ENCODE measurements at regions not wholly inside any gene's neighbourhood (a gene's known extent, or its start where the extent isn't known, plus 50 kb on each side); places are given as distances from the start of the nearest gene placed in this dataset.

DNA sequence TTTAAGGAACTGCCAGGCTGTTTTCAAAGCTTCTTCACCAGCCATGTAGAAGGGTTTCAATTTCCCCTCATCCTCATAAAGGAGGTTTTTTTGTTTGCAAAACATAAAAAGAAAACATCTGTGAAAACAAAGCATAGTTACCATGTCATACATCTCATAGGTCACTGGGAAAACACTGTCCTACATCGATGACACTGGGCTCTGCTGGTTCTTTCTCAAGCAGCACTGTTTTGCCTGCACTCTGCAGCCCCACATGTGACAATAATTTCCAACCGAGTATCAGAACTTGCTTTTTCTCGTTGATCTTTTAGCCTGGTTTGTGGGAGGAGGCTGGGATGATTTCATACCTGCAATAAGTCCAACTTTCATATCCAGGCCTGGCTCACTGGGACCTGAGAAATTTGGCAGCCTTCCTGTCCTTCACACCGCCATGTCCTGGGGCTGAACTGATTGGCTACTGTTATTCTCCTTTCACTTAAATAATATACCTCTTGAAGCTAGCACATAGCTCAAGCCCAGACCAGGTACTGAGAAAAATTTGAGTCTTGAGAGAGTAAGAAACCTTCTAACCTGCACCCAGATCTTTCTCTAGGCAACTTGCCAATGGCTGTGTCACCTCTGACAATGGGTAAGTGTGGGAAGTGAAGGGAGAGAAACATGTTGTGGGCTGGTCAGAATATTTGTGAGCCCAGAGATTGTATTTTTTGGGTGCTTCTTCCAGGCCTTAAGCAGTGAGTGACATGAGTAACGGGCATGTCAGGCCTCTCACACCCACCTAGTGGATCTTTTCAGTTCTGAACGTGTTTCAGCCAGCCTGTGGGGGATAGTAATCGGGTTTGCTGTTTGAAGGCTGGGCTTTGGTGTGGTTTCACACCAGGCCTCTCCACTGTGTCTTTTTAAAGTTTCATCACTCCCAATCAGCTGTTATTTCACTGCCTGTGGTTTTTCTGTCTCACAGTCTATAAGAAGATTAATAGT is 502.8 kb downstream of the NTRK2 start:
- TF ChIP-seq, protein P1, sequence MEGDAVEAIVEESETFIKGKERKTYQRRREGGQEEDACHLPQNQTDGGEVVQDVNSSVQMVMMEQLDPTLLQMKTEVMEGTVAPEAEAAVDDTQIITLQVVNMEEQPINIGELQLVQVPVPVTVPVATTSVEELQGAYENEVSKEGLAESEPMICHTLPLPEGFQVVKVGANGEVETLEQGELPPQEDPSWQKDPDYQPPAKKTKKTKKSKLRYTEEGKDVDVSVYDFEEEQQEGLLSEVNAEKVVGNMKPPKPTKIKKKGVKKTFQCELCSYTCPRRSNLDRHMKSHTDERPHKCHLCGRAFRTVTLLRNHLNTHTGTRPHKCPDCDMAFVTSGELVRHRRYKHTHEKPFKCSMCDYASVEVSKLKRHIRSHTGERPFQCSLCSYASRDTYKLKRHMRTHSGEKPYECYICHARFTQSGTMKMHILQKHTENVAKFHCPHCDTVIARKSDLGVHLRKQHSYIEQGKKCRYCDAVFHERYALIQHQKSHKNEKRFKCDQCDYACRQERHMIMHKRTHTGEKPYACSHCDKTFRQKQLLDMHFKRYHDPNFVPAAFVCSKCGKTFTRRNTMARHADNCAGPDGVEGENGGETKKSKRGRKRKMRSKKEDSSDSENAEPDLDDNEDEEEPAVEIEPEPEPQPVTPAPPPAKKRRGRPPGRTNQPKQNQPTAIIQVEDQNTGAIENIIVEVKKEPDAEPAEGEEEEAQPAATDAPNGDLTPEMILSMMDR (IDR thresholded peaks at IDR 0.05) = no peak
- TF ChIP-seq POLR2A (IDR thresholded peaks at IDR 0.05) = no peak
